ENCODE measurements at regions not wholly inside any gene's neighbourhood (a gene's known extent, or its start where the extent isn't known, plus 50 kb on each side); places are given as distances from the start of the nearest gene placed in this dataset.
"Not testable (repeated sequence)": the region's sequence is repeated elsewhere in the genome, so short reads cannot be mapped to it uniquely, and the experiment has no call there.

- DNase-seq (ENCODE audit: low spot score) = no peak
These were observed 294.7 kb upstream of the MAF start for GRCh38 chr16:79895053-79895916.

- no peak for DNase-seq (ENCODE audit: low spot score)
These were observed 292.9 kb upstream of the MAF start for GRCh38 chr16:79893445-79893844.

- DNase-seq (ENCODE audit: low spot score) = no peak
These were observed 291.7 kb upstream of the MAF start for GRCh38 chr16:79892278-79892677.

- DNase-seq (ENCODE audit: low spot score) = no peak
These were observed 290.9 kb upstream of the MAF start for GRCh38 chr16:79891458-79891857.

- DNase-seq (ENCODE audit: low spot score) = no peak
These were observed 287.3 kb upstream of the MAF start for GRCh38 chr16:79887541-79888540.

- no peak for DNase-seq (ENCODE audit: low spot score)
These were observed 284.8 kb upstream of the MAF start for GRCh38 chr16:79885320-79885719.

GRCh38 chr16:79883494-79883893, 283.0 kb upstream of the MAF start:
- no peak for DNase-seq (ENCODE audit: low spot score)

GRCh38 chr16:79882340-79883005, 281.9 kb upstream of the MAF start:
- no peak for DNase-seq (ENCODE audit: low spot score)

GRCh38 chr16:79881107-79881506, 280.6 kb upstream of the MAF start:
- DNase-seq (ENCODE audit: low spot score) = not testable (repeated sequence)

GRCh38 chr16:79876332-79876730, 275.8 kb upstream of the MAF start:
- DNase-seq (ENCODE audit: low spot score) = no peak

GRCh38 chr16:79874391-79874790, 273.9 kb upstream of the MAF start:
- DNase-seq (ENCODE audit: low spot score) = no peak

GRCh38 chr16:79873825-79874224, 273.3 kb upstream of the MAF start:
- DNase-seq (ENCODE audit: low spot score) = no peak

GRCh38 chr16:79871906-79872305, 271.4 kb upstream of the MAF start:
- no peak for DNase-seq (ENCODE audit: low spot score)

- no peak for DNase-seq (ENCODE audit: low spot score)
These were observed 269.7 kb upstream of the MAF start for GRCh38 chr16:79870016-79870886.

GRCh38 chr16:79869304-79870015, 268.9 kb upstream of the MAF start:
- DNase-seq (ENCODE audit: low spot score) = no peak

GRCh38 chr16:79868841-79869240, 268.3 kb upstream of the MAF start:
- no peak for DNase-seq (ENCODE audit: low spot score)

GRCh38 chr16:79867425-79867997, 267.0 kb upstream of the MAF start:
- DNase-seq (ENCODE audit: low spot score) = no peak

GRCh38 chr16:79865918-79866317, 265.4 kb upstream of the MAF start:
- DNase-seq (ENCODE audit: low spot score) = no peak

- DNase-seq (ENCODE audit: low spot score) = no peak
These were observed 264.3 kb upstream of the MAF start for GRCh38 chr16:79864781-79865391.

Measured in iPS-NIHi11 (cell line).